ENCODE measurements at regions not wholly inside any gene's neighbourhood (a gene's known extent, or its start where the extent isn't known, plus 50 kb on each side); places are given as distances from the start of the nearest gene placed in this dataset.

GRCh38 chr5:136622747-136623146, 257.4 kb upstream of the TRPC7 start:
- no peak for TF ChIP-seq CTCF (IDR thresholded peaks at IDR 0.05)
- TF ChIP-seq EP300 (IDR thresholded peaks at IDR 0.05), result no peak
